Gastrocnemius medialis (tissue), 4 donors: ENCODE measurements at regions not wholly inside any gene's neighbourhood (a gene's known extent, or its start where the extent isn't known, plus 50 kb on each side); places are given as distances from the start of the nearest gene placed in this dataset.
"Not testable (repeated sequence)": the region's sequence is repeated elsewhere in the genome, so short reads cannot be mapped to it uniquely, and the experiment has no call there.

Experiments used
- ATAC-seq, 2 donors: fragments of 150-250 bp; one replicate each; pipeline ENCODE4 v1.9.1; 2016
- DNase-seq, 2 donors: peaks; one replicate each; pipeline ENCODE4 v3.0.0-alpha.2; 2019
- H3K27ac ChIP-seq, 4 donors: fragments of 200-600 bp; sonication (generic); 1 replicate in 1 of 4; 2 replicates in 3 of 4; pipeline ENCODE4 v1.5.1; 2016 to 2018; ENCODE audit warnings: mild to moderate bottlenecking in 2 of 4, moderate library complexity in 1 of 4
- H3K27me3 ChIP-seq, 3 donors: fragments of 200-600 bp; sonication (generic) in 2 of 3; 1 replicate in 1 of 3; 2 replicates in 2 of 3; pipeline versions ENCODE4 v1.5.1 to v1.6.0; 2016 to 2019; ENCODE audit warnings: mild to moderate bottlenecking in 1 of 3, moderate library complexity in 1 of 3
- H3K36me3 ChIP-seq, 2 donors: fragments of 200-600 bp; sonication (generic) in 1 of 2; one replicate each; pipeline ENCODE4 v1.5.1; 2017 to 2018
- H3K4me1 ChIP-seq, 2 donors: fragments of 200-600 bp; sonication (generic) in 1 of 2; one replicate each; pipeline ENCODE4 v1.5.1; 2016 to 2017; ENCODE audit warnings: mild to moderate bottlenecking in 2 of 2
- H3K4me3 ChIP-seq, 4 donors: fragments of 200-600 bp; sonication (generic) in 3 of 4; 1 replicate in 1 of 4; 2 replicates in 3 of 4; pipeline ENCODE4 v1.5.1; 2016 to 2019; ENCODE audit warnings: mild to moderate bottlenecking in 2 of 4
- H3K9me3 ChIP-seq, 3 donors: fragments of 200-600 bp; sonication (generic) in 2 of 3; 1 replicate in 1 of 3; 2 replicates in 2 of 3; pipeline ENCODE4 v1.5.1; 2016 to 2019
- POLR2A ChIP-seq, 2 donors: fragments of 450-650 bp; IDR thresholded peaks; one replicate each; pipeline ENCODE4 v1.6.1; 2017; ENCODE audit warnings: antibody characterized with exemption in 2 of 2, mild to moderate bottlenecking in 2 of 2, moderate library complexity in 2 of 2
- in situ Hi-C, 4 donors: fragments of 200-750 bp; cut with MboI; loops; one replicate each; pipeline versions ENCODE4 v1.15.0 to v1.8.0; 2017; ENCODE audit warnings: low sequenced_read_pairs in 4 of 4
- intact Hi-C: fragments of 100-400 bp; cut with DNase I; formaldehyde crosslinking; loops from one replicate; pipeline ENCODE4 v1.15.1; 2023; ENCODE audit warnings: low total_unique reads
- TF ChIP-seq, protein P1 (sequence below), 5 experiments: fragments of 450-650 bp in 3 of 5; fragments of 200-600 bp in 2 of 5; sonication (generic) in 2 of 5; IDR thresholded peaks in 4 of 5; conservative IDR thresholded peaks in 1 of 5; 1 replicate in 4 of 5; 2 replicates in 1 of 5; pipeline ENCODE4 v1.5.1; 2016 to 2019; ENCODE audit warnings: antibody characterized with exemption in 5 of 5, mild to moderate bottlenecking in 3 of 5, moderate library complexity in 3 of 5

GRCh38 chr2:130267572-130267971, 69.3 kb upstream of the TUBA3E start:
- DNase-seq, H3K27me3 ChIP-seq, in situ Hi-C loops, H3K4me3 ChIP-seq, intact Hi-C loops, H3K4me1 ChIP-seq, H3K27ac ChIP-seq, H3K9me3 ChIP-seq, ATAC-seq, H3K36me3 ChIP-seq: not testable (repeated sequence)

DNA sequence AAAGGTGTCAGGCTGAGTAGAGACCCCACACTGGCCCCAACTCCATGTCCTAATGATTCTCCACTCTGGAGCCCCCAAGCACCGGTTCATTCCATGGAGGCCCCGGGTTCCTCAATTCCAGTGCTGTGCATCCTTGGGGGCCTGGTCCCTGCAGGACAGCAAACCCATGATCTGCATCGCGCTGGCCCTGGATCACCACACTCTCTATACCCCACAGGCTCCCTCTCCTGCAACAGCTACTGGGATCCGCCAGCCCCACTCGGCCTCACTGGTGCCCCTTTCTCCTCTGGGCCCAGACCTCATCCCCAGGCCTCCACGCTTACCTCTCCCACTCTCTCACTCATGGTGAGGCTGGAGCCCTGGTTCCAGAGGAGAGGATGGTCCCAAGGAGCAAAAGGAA, 68.6 kb upstream of the TUBA3E start:
- intact Hi-C loops, H3K4me1 ChIP-seq, DNase-seq, H3K9me3 ChIP-seq, ATAC-seq, H3K36me3 ChIP-seq, in situ Hi-C loops, H3K27me3 ChIP-seq, H3K27ac ChIP-seq, H3K4me3 ChIP-seq: not testable (repeated sequence)

GRCh38 chr2:130265570-130266247, 67.5 kb upstream of the TUBA3E start:
- DNase-seq, H3K27me3 ChIP-seq, H3K4me1 ChIP-seq, H3K9me3 ChIP-seq, H3K27ac ChIP-seq, ATAC-seq, in situ Hi-C loops, H3K4me3 ChIP-seq, intact Hi-C loops, H3K36me3 ChIP-seq: not testable (repeated sequence)

- H3K4me1 ChIP-seq, H3K9me3 ChIP-seq, H3K36me3 ChIP-seq, ATAC-seq, H3K4me3 ChIP-seq, DNase-seq, intact Hi-C loops, H3K27ac ChIP-seq, in situ Hi-C loops, H3K27me3 ChIP-seq: not testable (repeated sequence)
Observed at GRCh38 chr2:130264901-130265320, 66.7 kb upstream of the TUBA3E start.

DNA sequence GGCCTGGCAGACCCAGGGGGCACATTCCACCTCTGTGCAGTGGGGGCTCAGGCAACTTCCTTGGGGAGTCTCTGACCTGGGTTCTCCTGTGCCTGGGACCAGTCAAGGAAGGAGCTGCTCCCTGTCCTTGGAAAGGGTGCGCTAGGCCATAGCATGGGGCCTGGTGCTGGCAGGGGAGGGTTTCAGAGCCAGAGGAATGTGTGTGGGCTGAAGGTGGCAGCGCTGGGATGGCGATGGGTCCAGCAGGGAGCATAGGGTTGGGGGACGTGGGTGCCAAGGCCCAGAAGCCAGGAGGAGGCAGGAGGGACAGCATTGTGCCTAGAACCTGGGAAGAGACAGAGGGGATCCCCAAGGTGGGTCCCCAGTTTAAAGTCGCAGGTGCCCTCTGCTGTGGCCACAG, 66.3 kb upstream of the TUBA3E start:
- no peak overlapping the region for H3K4me3 ChIP-seq
- in situ Hi-C loops (no loop called here), intact Hi-C loops (no loop called here)
- ATAC-seq (no peak), DNase-seq (no peak)
- H3K27ac ChIP-seq: no peak overlapping the region
- H3K27me3 ChIP-seq: peaks cover 0 to 2% (median 0%) of the 10 kb centered on the region in 3 donors
- H3K4me1 ChIP-seq: no peaks in the 10 kb centered on the region
- TF ChIP-seq, protein P1, sequence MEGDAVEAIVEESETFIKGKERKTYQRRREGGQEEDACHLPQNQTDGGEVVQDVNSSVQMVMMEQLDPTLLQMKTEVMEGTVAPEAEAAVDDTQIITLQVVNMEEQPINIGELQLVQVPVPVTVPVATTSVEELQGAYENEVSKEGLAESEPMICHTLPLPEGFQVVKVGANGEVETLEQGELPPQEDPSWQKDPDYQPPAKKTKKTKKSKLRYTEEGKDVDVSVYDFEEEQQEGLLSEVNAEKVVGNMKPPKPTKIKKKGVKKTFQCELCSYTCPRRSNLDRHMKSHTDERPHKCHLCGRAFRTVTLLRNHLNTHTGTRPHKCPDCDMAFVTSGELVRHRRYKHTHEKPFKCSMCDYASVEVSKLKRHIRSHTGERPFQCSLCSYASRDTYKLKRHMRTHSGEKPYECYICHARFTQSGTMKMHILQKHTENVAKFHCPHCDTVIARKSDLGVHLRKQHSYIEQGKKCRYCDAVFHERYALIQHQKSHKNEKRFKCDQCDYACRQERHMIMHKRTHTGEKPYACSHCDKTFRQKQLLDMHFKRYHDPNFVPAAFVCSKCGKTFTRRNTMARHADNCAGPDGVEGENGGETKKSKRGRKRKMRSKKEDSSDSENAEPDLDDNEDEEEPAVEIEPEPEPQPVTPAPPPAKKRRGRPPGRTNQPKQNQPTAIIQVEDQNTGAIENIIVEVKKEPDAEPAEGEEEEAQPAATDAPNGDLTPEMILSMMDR (IDR thresholded peaks at IDR 0.05 in 4 of 5, conservative IDR thresholded peaks at IDR 0.05 in 1 of 5): no peak
- no peak for TF ChIP-seq POLR2A (IDR thresholded peaks at IDR 0.05)
- H3K9me3 ChIP-seq: no peaks in the 10 kb centered on the region
- no peaks in the 10 kb centered on the region for H3K36me3 ChIP-seq

GRCh38 chr2:130264046-130264445, 65.8 kb upstream of the TUBA3E start:
- TF ChIP-seq, protein P1 (IDR thresholded peaks at IDR 0.05 in 4 of 5, conservative IDR thresholded peaks at IDR 0.05 in 1 of 5): no peak
- TF ChIP-seq POLR2A (IDR thresholded peaks at IDR 0.05): no peak
- Histone ChIP-seq H3K27ac (no peak overlapping the region), H3K4me3 (no peak overlapping the region), H3K27me3 (peaks cover 0 to 2% (median 0%) of the 10 kb centered on the region in 3 donors), H3K4me1 (no peaks in the 10 kb centered on the region), H3K36me3 (no peaks in the 10 kb centered on the region), H3K9me3 (no peaks in the 10 kb centered on the region)
- DNase-seq (no peak), ATAC-seq (no peak)
- in situ Hi-C loops (no loop called here), intact Hi-C loops (no loop called here)

DNA sequence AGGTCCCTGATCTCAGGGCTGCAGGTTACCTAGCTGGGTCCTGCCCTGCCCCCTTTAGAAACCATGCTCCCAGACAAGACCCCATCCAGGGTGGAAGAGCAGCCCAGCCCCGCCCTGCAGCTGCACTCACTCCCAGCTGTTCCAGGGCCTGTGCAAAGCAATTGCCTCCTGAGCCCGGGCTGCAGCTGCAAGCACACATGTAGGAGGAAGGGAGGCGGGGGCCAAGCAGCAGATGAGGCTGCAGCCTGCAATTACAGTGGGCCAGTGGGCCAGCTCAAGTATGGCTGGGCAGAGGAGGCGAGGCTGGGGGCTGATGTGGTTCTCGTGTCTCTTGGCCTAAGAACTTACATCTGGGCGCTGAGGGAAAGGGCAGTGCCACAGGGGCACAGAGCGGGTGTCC, 65.4 kb upstream of the TUBA3E start:
- TF ChIP-seq, protein P1 (IDR thresholded peaks at IDR 0.05 in 4 of 5, conservative IDR thresholded peaks at IDR 0.05 in 1 of 5): no peak
- no peak for TF ChIP-seq POLR2A (IDR thresholded peaks at IDR 0.05)
- Histone ChIP-seq H3K27me3 (peaks cover 0 to 2% (median 0%) of the 10 kb centered on the region in 3 donors), H3K27ac (no peak overlapping the region), H3K4me3 (no peak overlapping the region), H3K9me3 (no peaks in the 10 kb centered on the region), H3K4me1 (no peaks in the 10 kb centered on the region), H3K36me3 (no peaks in the 10 kb centered on the region)
- no peak for DNase-seq
- ATAC-seq: no peak
- intact Hi-C loops: no loop called here
- in situ Hi-C loops: no loop called here
